Right lobe of liver (tissue), 4 donors: ENCODE measurements at regions not wholly inside any gene's neighbourhood (a gene's known extent, or its start where the extent isn't known, plus 50 kb on each side); places are given as distances from the start of the nearest gene placed in this dataset.

Experiments
- CTCF ChIP-seq, 4 donors: fragments of 200-600 bp in 3 of 4; fragments of 450-650 bp in 1 of 4; IDR thresholded peaks; one replicate each; pipeline versions ENCODE4 v1.5.1 to v1.8.0; 2016 to 2022; ENCODE audit warnings: antibody characterized with exemption in 4 of 4, mild to moderate bottlenecking in 2 of 4
- POLR2A ChIP-seq: fragments of 450-650 bp; IDR thresholded peaks from one replicate; pipeline ENCODE4 v1.6.1; 2017; ENCODE audit warnings: antibody characterized with exemption, mild to moderate bottlenecking
- donor health status: DM: no; HTN: no; CAD: no.
- donor health status: DM: no; HTN: no; CAD: no.
- donor health status: DM: no; HTN: yes; CAD: no.

- no peak for TF ChIP-seq CTCF (IDR thresholded peaks at IDR 0.05)
- no peak for TF ChIP-seq POLR2A
Measured at GRCh38 chr3:190762801-190763200, 99.7 kb downstream of the GMNC start.
